SK-N-SH treated with all-trans-retinoic acid at 6 μM for 48 hours (cell line): ENCODE measurements at regions not wholly inside any gene's neighbourhood (a gene's known extent, or its start where the extent isn't known, plus 50 kb on each side); places are given as distances from the start of the nearest gene placed in this dataset.

Experiments
- ATAC-seq: fragments of 200-7000 bp; cut with Tn5 transposase; 3 replicates; pipeline ENCODE4 v1.9.1; 2020; ENCODE audit warnings: mild to moderate bottlenecking, moderate library complexity
- ARNTL ChIP-seq: fragments of 450-650 bp; formaldehyde crosslinking; IDR thresholded peaks from 2 replicates; pipeline ENCODE4 v1.5.0; 2020; ENCODE audit warnings: low read depth, mild to moderate bottlenecking, moderate library complexity, borderline replicate concordance
- BACH2 ChIP-seq: fragments of 250-450 bp; sonication (Bioruptor Pico); IDR thresholded peaks from 2 replicates; pipeline ENCODE4 v1.9.0; 2021; ENCODE audit warnings: mild to moderate bottlenecking, borderline replicate concordance
- CSDC2 ChIP-seq: fragments of 250-450 bp; sonication (Bioruptor Pico); IDR thresholded peaks from 2 replicates; pipeline ENCODE4 v1.5.0; 2020; ENCODE audit warnings: mild to moderate bottlenecking, moderate library complexity
- ESRRG ChIP-seq: fragments of 250-450 bp; sonication (Bioruptor Pico); IDR thresholded peaks from 2 replicates; pipeline ENCODE4 v1.6.1; 2021; ENCODE audit warnings: mild to moderate bottlenecking
- GLIS3 ChIP-seq: fragments of 250-450 bp; sonication (Bioruptor Pico); IDR thresholded peaks from 2 replicates; pipeline ENCODE4 v1.5.0; 2020; ENCODE audit warnings: mild to moderate bottlenecking, moderate library complexity
- ISL1 ChIP-seq: fragments of 250-450 bp; sonication (Bioruptor Pico); IDR thresholded peaks from 2 replicates; pipeline ENCODE4 v2.1.2; 2022; ENCODE audit warnings: mild to moderate bottlenecking, moderate library complexity
- OSR1 ChIP-seq: fragments of 250-450 bp; sonication (Bioruptor Pico); IDR thresholded peaks from 2 replicates; pipeline ENCODE4 v1.8.0; 2022; ENCODE audit warnings: moderate library complexity, mild to moderate bottlenecking, inconsistent platforms
- PPARA ChIP-seq: fragments of 250-450 bp; sonication (Bioruptor Pico); IDR thresholded peaks from 2 replicates; pipeline ENCODE4 v1.5.0; 2020; ENCODE audit warnings: mild to moderate bottlenecking, borderline replicate concordance
- SNAI2 ChIP-seq: fragments of 250-450 bp; sonication (Bioruptor Pico); IDR thresholded peaks from 2 replicates; pipeline ENCODE4 v1.5.0; 2020; ENCODE audit warnings: mild to moderate bottlenecking, moderate library complexity
- TCF4 ChIP-seq: fragments of 250-450 bp; sonication (Bioruptor Pico); IDR thresholded peaks from 2 replicates; pipeline ENCODE4 v1.8.0; 2021; ENCODE audit warnings: mild to moderate bottlenecking, moderate library complexity, borderline replicate concordance
- TOX ChIP-seq: fragments of 250-450 bp; sonication (Bioruptor Pico); IDR thresholded peaks from 2 replicates; pipeline ENCODE4 v1.8.0; 2021; ENCODE audit warnings: mild to moderate bottlenecking, moderate library complexity, borderline replicate concordance
- ZNF565 ChIP-seq: fragments of 450-650 bp; formaldehyde crosslinking; conservative IDR thresholded peaks from 2 replicates; pipeline ENCODE4 v1.5.0; 2020; ENCODE audit warnings: low read depth, mild to moderate bottlenecking, moderate library complexity
- ZNF70 ChIP-seq: fragments of 450-650 bp; formaldehyde crosslinking; IDR thresholded peaks from 2 replicates; pipeline ENCODE4 v1.5.0; 2020; ENCODE audit warnings: mild to moderate bottlenecking, moderate library complexity
- ZNF8 ChIP-seq: fragments of 450-650 bp; formaldehyde crosslinking; IDR thresholded peaks from 2 replicates; pipeline ENCODE4 v1.5.0; 2020; ENCODE audit warnings: mild to moderate bottlenecking, moderate library complexity
- TF ChIP-seq, protein P1 (sequence below): fragments of 250-450 bp; sonication (Bioruptor Pico); IDR thresholded peaks from 2 replicates; pipeline ENCODE4 v1.8.0; 2021; ENCODE audit warnings: low read depth, mild to moderate bottlenecking, moderate library complexity, borderline replicate concordance
- TF ChIP-seq, protein P2 (sequence below): fragments of 250-450 bp; sonication (Bioruptor Pico); IDR thresholded peaks from 2 replicates; pipeline ENCODE4 v1.8.0; 2020; ENCODE audit warnings: mild to moderate bottlenecking, moderate library complexity, borderline replicate concordance
- TF ChIP-seq, protein P3 (sequence below): fragments of 250-450 bp; sonication (Bioruptor Pico); IDR thresholded peaks from 2 replicates; pipeline ENCODE4 v1.5.1; 2021; ENCODE audit warnings: mild to moderate bottlenecking, moderate library complexity
- TF ChIP-seq, protein P4 (sequence below): fragments of 250-450 bp; sonication (Bioruptor Pico); IDR thresholded peaks from 2 replicates; pipeline ENCODE4 v1.5.1; 2020; ENCODE audit warnings: low read depth, mild to moderate bottlenecking, moderate library complexity

DNA sequence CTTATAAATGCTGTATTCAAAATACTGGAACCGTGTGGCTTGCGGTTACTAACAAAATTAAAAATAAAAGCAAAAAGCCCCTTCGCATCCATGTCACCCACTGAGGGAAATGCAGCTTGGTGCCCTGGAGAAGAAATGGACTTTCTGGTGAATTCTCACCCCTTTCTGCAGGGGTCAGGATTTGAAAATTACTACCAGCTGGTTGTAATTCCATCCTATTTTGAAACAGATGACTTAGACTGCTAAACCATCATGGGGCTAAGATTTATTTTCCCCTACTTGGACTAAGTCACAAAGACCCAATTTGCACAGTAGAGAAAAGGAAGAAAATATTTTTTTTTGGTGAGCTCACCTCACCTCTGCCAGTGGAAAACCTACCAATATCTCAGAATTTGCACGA is 111.4 kb upstream of the MYOCD start (continued):
- no peak for TF ChIP-seq GLIS3
- no peak for TF ChIP-seq ZNF70 (CRISPR knock-in tag)

DNA sequence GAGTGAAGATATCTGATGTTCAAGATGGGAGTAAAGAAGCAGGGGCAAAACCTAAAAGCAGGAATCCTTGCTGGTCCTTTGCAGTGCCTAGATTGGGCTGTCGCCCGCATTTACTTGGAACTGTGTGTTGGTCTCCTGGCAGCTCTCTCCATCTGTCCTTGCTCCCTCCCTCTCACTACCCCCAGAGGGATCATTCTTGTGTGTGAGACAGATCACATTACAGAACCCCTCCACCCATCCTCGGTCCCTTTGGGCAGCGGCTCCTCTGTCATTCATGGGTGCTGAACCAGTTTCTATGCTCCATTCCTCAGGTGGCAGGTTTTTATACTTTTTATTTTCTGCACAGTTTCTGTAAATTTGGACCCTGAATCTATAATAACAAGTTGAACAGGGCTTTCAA is 99.4 kb upstream of the MYOCD start:
- ATAC-seq = no peak
- TF ChIP-seq ISL1 (no peak), TOX (CRISPR knock-in tag) (no peak)

DNA sequence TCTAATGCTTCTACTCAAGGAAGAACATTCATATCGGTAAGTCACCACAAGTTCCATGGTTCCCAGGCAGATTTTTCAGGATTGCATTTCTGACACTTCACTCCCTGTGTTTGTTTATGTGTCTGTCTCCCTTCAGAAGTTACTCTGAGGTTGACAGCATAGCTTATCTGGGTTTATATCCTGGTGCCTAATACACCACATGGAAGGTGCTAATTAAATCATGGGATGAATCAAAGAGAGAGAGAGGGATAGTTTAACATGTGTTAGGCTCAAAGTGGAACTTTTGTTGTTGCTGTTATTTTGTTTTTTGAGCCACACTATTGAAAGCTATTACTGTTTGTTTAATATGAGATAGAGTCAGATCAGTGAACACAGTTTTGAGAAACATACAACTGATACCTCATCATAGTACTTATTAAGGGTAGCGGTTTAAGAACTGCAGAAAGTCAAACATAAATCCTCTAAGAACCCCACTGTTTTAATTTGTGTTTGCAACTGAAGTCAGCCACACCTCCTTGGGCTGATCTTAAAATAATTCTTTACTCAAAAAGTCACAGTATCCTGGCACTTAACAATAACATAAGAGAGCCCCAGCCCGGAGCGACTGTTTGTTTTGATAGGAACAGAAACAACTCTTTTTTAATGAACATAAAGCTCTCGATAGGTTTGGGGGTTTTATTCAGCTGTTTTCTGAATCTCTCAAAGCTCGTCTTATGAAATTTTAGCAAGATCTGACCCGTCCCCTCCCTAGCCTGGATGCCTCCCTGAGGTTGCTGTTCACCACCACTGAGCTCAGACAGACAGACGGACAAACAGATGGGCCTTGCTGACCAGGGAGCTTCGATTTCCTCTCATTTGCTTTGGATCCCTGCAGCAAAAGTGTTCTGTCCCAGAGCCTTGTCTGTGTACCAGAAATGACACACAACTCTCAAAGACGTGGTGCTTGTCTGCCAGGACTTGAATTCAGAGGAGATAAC is 98.3 kb upstream of the MYOCD start:
- TF ChIP-seq ARNTL (CRISPR knock-in tag) = no peak
- no peak for TF ChIP-seq GLIS3
- TF ChIP-seq OSR1 (CRISPR knock-in tag) = no peak
- TF ChIP-seq ZNF565 (CRISPR knock-in tag) = no peak
- no peak for TF ChIP-seq BACH2 (CRISPR knock-in tag)
- TF ChIP-seq, protein P1, sequence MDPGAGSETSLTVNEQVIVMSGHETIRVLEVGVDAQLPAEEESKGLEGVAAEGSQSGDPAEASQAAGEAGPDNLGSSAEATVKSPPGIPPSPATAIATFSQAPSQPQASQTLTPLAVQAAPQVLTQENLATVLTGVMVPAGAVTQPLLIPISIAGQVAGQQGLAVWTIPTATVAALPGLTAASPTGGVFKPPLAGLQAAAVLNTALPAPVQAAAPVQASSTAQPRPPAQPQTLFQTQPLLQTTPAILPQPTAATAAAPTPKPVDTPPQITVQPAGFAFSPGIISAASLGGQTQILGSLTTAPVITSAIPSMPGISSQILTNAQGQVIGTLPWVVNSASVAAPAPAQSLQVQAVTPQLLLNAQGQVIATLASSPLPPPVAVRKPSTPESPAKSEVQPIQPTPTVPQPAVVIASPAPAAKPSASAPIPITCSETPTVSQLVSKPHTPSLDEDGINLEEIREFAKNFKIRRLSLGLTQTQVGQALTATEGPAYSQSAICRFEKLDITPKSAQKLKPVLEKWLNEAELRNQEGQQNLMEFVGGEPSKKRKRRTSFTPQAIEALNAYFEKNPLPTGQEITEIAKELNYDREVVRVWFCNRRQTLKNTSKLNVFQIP (CRISPR knock-in tag) = no peak
- TF ChIP-seq, protein P2, sequence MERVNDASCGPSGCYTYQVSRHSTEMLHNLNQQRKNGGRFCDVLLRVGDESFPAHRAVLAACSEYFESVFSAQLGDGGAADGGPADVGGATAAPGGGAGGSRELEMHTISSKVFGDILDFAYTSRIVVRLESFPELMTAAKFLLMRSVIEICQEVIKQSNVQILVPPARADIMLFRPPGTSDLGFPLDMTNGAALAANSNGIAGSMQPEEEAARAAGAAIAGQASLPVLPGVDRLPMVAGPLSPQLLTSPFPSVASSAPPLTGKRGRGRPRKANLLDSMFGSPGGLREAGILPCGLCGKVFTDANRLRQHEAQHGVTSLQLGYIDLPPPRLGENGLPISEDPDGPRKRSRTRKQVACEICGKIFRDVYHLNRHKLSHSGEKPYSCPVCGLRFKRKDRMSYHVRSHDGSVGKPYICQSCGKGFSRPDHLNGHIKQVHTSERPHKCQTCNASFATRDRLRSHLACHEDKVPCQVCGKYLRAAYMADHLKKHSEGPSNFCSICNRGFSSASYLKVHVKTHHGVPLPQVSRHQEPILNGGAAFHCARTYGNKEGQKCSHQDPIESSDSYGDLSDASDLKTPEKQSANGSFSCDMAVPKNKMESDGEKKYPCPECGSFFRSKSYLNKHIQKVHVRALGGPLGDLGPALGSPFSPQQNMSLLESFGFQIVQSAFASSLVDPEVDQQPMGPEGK (CRISPR knock-in tag) = no peak
- TF ChIP-seq TCF4 = no peak
- TF ChIP-seq CSDC2 (CRISPR knock-in tag) = no peak
- TF ChIP-seq ZNF8 (CRISPR knock-in tag) = no peak
- TF ChIP-seq, protein P3, sequence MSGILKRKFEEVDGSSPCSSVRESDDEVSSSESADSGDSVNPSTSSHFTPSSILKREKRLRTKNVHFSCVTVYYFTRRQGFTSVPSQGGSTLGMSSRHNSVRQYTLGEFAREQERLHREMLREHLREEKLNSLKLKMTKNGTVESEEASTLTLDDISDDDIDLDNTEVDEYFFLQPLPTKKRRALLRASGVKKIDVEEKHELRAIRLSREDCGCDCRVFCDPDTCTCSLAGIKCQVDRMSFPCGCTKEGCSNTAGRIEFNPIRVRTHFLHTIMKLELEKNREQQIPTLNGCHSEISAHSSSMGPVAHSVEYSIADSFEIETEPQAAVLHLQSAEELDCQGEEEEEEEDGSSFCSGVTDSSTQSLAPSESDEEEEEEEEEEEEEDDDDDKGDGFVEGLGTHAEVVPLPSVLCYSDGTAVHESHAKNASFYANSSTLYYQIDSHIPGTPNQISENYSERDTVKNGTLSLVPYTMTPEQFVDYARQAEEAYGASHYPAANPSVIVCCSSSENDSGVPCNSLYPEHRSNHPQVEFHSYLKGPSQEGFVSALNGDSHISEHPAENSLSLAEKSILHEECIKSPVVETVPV (CRISPR knock-in tag) = no peak
- no peak for TF ChIP-seq TOX (CRISPR knock-in tag)
- ATAC-seq = no peak

DNA sequence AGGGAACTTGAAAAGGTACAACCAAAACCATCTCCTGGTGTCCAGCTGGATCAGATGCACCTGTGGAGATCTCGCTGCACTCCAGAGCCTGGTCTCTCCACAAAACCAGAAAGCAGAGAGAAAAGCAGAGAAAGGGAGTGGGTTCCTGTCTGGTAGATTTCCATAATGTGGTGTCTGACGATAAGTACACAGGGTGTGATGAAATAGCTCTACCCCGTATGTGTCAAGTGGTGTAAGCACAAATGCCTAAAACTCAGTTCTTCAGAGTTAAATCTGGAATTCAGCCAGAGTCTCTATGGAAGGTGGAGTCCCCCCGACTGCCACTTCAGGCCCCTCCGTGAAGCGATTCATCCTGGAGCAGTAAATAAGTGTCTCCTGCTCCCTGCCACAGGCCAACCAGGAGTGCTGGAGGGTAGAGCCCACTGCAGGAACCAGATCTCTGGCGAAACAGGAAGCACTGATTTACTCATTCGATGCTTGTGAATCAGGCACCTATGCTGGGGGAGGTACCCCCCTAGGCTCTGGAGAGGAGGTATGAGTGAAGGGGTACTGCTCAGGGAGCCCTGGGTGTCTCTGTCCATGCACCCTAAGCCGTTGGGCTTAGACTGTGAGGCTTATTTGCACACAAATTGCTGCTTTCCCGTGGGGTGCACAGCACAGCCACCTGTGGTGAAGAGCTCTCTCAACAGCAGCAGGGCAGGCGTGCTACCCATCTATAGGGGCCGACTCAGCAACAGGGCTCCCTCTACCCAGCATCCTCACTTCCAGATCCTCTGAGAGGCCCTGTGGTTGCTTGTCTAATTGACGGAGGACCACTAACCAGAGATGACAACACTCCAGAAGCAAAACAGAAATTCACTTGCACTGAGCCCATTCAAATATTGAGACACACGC is 97.1 kb upstream of the MYOCD start:
- no peak for TF ChIP-seq TCF4
- TF ChIP-seq, protein P3 (CRISPR knock-in tag) = no peak
- no peak for TF ChIP-seq ZNF70 (CRISPR knock-in tag)
- TF ChIP-seq BACH2 (CRISPR knock-in tag) = no peak
- TF ChIP-seq ISL1 = no peak
- TF ChIP-seq OSR1 (CRISPR knock-in tag) = no peak
- no peak for TF ChIP-seq SNAI2 (CRISPR knock-in tag)
- TF ChIP-seq PPARA (CRISPR knock-in tag) = no peak
- TF ChIP-seq CSDC2 (CRISPR knock-in tag) = no peak
- TF ChIP-seq TOX (CRISPR knock-in tag) = no peak
- TF ChIP-seq GLIS3 = no peak
- ATAC-seq = no peak

DNA sequence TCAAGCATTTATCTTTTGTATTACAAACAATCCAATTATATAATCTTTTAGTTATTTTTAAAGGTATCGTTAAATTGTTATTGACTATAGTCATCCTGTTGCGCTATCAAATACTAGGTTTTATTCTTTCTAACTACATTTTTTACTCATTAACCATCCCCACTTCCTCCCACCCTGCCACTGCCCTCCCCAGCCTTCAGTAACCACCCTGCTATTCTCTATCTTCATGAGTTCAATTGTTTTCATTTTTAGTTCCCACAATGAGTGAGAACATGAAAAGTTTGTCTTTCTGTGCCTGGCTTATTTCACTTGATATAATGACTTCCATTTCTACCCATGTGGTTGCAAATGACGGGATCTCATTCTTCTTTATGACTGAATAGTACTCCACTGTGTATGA is 94.1 kb upstream of the MYOCD start:
- no peak for ATAC-seq
- TF ChIP-seq ESRRG (CRISPR knock-in tag) = no peak
- TF ChIP-seq, protein P4, sequence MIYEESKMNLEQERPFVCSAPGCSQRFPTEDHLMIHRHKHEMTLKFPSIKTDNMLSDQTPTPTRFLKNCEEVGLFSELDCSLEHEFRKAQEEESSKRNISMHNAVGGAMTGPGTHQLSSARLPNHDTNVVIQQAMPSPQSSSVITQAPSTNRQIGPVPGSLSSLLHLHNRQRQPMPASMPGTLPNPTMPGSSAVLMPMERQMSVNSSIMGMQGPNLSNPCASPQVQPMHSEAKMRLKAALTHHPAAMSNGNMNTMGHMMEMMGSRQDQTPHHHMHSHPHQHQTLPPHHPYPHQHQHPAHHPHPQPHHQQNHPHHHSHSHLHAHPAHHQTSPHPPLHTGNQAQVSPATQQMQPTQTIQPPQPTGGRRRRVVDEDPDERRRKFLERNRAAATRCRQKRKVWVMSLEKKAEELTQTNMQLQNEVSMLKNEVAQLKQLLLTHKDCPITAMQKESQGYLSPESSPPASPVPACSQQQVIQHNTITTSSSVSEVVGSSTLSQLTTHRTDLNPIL (CRISPR knock-in tag) = no peak
- no peak for TF ChIP-seq OSR1 (CRISPR knock-in tag)
- TF ChIP-seq, protein P2 (CRISPR knock-in tag) = no peak
- no peak for TF ChIP-seq ISL1
